BJ (cell line): ENCODE measurements at regions not wholly inside any gene's neighbourhood (a gene's known extent, or its start where the extent isn't known, plus 50 kb on each side); places are given as distances from the start of the nearest gene placed in this dataset.

Experiments
- CTCF ChIA-PET: fragments of 350-600 bp; formaldehyde crosslinking; extraction: SDS; loops from one replicate; lab custom pipeline; 2021; ENCODE audit warnings: antibody characterized with exemption, inconsistent platforms; lab: Yijun Ruan, JAX
- POLR2A ChIA-PET: fragments of 300-600 bp; sonication (Branson Sonifier 250); formaldehyde crosslinking; extraction: SDS; loops from one replicate; lab custom pipeline; 2021; ENCODE audit warnings: antibody characterized with exemption; lab: Charles Lee
- DNase-seq: peaks from one replicate; pipeline ENCODE4 v3.0.0-alpha.2; 2011; ENCODE audit warnings: low read depth
- H3K27me3 ChIP-seq: 2 replicates; pipeline ENCODE4 v1.6.0; 2011; ENCODE audit warnings: low read length; ENCODE audit not compliant: control insufficient read depth, insufficient read depth
- H3K36me3 ChIP-seq: 2 replicates; pipeline ENCODE4 v1.5.1; 2011; ENCODE audit warnings: low read length; ENCODE audit not compliant: control insufficient read depth, insufficient read depth
- H3K4me3 ChIP-seq: 2 replicates; pipeline ENCODE4 v1.5.1; 2011; ENCODE audit warnings: low read depth, mild to moderate bottlenecking, control low read depth, low read length
- CTCF ChIP-seq: IDR thresholded peaks from 2 replicates; pipeline ENCODE4 v1.5.1; 2011; ENCODE audit warnings: low read depth, mild to moderate bottlenecking, control low read depth, inconsistent platforms, low read length, moderate library complexity; ENCODE audit not compliant: insufficient read depth

DNA sequence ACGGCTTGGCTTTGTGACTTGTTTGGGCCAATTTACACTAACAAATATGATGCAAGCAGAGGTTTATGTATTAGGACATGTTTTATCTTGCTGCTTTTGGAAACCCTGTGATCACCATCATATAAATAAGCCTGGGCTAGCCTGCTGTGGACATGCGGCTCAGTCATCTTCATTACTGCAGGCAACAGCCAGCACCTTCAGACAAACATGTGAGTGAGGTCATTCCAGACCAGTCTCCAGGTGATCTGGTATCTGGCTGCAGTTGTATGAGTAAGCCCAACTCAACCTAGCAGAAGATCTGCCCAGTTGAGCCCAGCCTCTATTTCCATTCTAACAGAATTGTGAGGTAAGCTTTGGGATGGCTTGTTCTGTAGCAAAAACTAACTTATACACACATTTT, 254.6 kb upstream of the ATP5MC3 start:
- no peaks in the 10 kb centered on the region for H3K36me3 ChIP-seq
- TF ChIP-seq CTCF, result no peak
- no peak for DNase-seq
- CTCF ChIA-PET, result no interaction called here
- no peak overlapping the region for H3K4me3 ChIP-seq
- 0 out of 2 replicates have a peak, but pooled peaks cover under 1% of the 10 kb centered on the region for H3K27me3 ChIP-seq
- POLR2A ChIA-PET, result no interaction called here

DNA sequence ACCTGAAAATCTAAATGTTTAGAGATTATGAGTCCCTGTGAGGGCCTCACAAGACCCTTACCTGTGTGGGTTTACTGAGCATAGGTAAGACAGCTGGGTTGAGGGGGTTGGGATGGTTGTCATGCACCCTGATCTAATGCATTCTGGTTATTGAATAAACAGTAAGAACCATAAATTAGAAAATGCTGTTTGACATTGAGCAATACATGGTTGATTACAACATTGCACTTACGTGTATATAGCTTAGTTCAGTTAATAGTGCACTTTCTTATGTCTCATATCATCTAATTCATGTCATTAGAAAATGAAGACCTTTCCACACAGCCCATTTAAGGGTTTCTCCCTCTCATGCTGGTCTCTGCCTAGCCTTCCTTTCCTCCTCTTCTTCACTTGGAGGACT, 253.5 kb upstream of the ATP5MC3 start:
- TF ChIP-seq CTCF, result no peak
- ChIA-PET POLR2A (no interaction called here), CTCF (no interaction called here)
- DNase-seq, result no peak
- H3K36me3 ChIP-seq, result no peaks in the 10 kb centered on the region
- no peak overlapping the region for H3K4me3 ChIP-seq
- H3K27me3 ChIP-seq, result 0 out of 2 replicates have a peak, but pooled peaks cover 1% of the 10 kb centered on the region

GRCh38 chr2:175432793-175433192, 251.3 kb upstream of the ATP5MC3 start:
- Histone ChIP-seq H3K36me3 (no peaks in the 10 kb centered on the region), H3K27me3 (0 out of 2 replicates have a peak, but pooled peaks cover 1% of the 10 kb centered on the region), H3K4me3 (no peak overlapping the region)
- ChIA-PET CTCF (no interaction called here), POLR2A (no interaction called here)
- TF ChIP-seq CTCF, result no peak
- no peak for DNase-seq

DNA sequence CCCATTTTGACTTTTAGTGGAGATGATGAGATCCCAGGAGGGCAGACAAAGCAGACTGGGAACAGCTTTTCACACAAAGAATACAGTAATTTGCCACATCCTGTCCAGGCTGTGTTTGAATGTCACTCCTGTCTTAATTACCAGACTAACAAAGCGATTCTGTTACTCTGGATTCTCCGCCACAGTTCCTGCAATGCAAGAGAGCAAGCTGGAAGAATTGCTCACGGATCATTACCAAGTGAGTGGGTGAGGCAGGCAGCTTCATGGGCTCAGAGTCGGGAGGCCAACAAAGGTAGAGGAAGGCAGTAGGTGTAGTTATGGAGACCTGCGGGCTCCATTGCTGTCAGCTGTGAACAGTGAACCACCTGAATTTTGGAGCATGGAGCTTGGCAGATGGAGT, 250.5 kb upstream of the ATP5MC3 start:
- Histone ChIP-seq H3K36me3 (no peaks in the 10 kb centered on the region), H3K4me3 (no peak overlapping the region), H3K27me3 (0 out of 2 replicates have a peak, but pooled peaks cover 1% of the 10 kb centered on the region)
- ChIA-PET CTCF (no interaction called here), POLR2A (no interaction called here)
- no peak for DNase-seq
- TF ChIP-seq CTCF, result no peak

GRCh38 chr2:175431101-175431946, 249.8 kb upstream of the ATP5MC3 start:
- TF ChIP-seq CTCF, result no peak
- ChIA-PET CTCF (no interaction called here), POLR2A (no interaction called here)

More at GRCh38 chr2:175431101-175431946, 249.8 kb upstream of the ATP5MC3 start:
- DNase-seq, result no peak
- H3K36me3 ChIP-seq, result no peaks in the 10 kb centered on the region
- no peak overlapping the region for H3K4me3 ChIP-seq
- 0 out of 2 replicates have a peak, but pooled peaks cover 1% of the 10 kb centered on the region for H3K27me3 ChIP-seq
